ENCODE measurements at regions not wholly inside any gene's neighbourhood (a gene's known extent, or its start where the extent isn't known, plus 50 kb on each side); places are given as distances from the start of the nearest gene placed in this dataset.
"Not testable (repeated sequence)": the region's sequence is repeated elsewhere in the genome, so short reads cannot be mapped to it uniquely, and the experiment has no call there.

GRCh38 chr1:213417846-213418245 is 366.8 kb downstream of the RPS6KC1 start:
- DNase-seq: no peak
- ATAC-seq: no peak

- ATAC-seq: no peak
- no peak for DNase-seq
Observed at GRCh38 chr1:213418268-213419071, 367.4 kb downstream of the RPS6KC1 start.

DNA sequence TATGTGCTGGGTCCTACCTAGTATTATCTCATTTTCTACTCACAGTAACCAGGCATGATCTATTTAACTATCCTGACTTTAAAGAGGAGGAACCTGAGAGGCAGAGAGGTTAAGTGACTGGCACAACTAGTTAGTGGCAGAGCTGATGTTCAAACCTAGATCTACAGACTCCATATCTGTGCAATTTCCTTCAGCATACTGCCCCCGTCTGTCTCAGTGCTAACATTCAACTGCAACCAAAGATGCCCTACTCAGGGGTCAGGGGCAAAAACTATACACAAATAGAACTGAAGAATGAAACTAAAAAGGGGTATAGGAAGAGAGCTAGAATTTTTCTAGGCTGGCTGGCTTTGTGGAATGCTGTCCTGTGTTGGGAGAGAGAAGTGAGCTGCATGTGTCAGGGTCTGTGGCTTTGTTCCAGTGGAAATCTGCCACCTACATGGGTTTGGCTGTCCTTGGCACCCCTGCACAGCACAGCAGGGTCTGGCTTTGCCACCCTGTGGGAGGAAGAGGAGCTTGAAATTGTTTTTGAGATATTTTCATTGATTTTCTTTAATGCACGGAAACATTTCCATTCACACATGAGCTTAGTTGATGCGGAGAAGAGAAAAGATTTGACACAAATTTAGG is 368.5 kb downstream of the RPS6KC1 start:
- DNase-seq (no peak), ATAC-seq (no peak)

DNA sequence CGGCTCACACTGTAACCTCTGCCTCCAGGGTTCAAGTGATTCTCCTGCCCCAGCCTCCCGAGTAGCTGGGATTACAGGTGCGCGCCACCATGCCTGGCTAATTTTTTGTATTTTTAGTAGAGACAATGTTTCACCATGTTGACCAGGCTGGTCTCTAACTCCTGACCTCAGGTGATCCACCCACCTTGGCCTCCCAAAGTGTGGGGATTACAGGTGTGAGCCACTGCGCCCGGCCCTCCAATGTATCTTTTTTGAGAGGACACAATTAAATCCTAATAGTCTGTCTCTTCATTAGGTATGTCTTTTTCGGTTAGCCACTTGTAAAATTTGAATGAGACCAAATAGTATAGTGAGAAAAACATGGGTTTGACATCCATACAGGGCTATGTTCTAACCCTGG is 370.1 kb downstream of the RPS6KC1 start:
- DNase-seq, ATAC-seq: not testable (repeated sequence)

GRCh38 chr1:213423041-213423440 is 372.0 kb downstream of the RPS6KC1 start:
- DNase-seq (no peak), ATAC-seq (no peak)

DNA sequence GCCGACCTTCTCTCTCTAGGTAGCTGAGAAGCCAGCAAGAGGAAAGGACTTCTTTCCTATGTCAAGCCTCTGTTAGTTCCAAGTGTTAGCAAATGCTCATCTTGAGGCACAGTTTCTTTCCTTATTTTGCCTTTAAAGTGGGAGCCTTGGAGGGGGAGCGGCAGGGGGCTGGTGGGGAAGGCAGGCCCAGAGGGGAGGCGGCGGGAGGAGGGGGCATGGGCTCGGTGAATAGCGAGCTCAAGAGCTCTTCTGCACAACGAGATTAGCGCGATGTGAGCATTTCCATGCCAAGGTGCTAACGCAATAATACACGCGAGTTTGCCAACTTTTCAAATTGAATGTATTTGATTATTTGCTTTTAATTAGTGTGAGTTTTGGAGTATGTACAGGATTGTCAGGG is 372.6 kb downstream of the RPS6KC1 start:
- DNase-seq: no peak
- ATAC-seq: no peak

- DNase-seq (no peak), ATAC-seq (no peak)
Observed at GRCh38 chr1:213425376-213426030, 374.5 kb downstream of the RPS6KC1 start.

GRCh38 chr1:213429642-213430041 is 378.6 kb downstream of the RPS6KC1 start:
- DNase-seq: no peak
- no peak for ATAC-seq

DNA sequence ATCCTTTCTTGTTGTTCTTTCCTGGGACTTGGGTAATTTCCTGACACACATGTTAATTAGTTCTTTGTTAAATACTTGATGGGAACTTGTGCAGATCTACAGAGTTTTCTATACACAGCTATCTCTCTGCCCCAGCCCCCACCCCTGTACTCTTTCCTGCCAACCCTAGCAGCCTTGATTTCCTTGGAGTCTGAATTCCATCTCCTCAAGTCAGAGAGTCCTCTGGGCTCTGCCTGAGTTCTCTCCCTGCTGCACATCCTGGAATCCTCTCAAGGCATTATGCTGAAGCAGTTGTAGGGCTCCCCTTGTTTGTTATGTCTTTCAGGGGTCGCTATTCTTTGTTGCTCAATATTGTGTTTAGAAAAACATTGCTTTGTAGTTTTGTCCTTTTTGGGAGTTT is 384.7 kb downstream of the RPS6KC1 start:
- ATAC-seq: no peak

GRCh38 chr1:213438339-213438738 is 387.3 kb downstream of the RPS6KC1 start:
- ATAC-seq (no peak), DNase-seq (no peak)

More for the DNA sequence above, 384.7 kb downstream of the RPS6KC1 start:
- no peak for DNase-seq

DNA sequence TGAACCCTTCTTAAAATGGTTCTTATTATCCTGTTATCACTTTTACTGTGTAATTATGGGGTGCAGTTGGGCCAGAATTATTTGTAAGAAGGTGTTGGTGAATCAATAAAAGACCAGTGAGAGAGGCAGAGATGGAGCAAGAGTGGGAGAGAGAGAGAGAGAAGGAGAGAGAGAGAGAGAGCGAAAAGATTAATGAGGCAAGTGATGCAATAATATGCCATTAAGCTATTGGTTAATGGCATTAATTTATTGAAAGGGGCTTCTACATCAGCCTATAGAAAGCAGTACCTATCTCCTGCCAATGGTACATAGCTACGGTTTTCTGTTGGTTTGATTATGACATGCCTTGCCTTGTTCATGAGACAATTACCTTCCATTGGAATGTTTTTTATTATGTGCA is 388.7 kb downstream of the RPS6KC1 start:
- DNase-seq (no peak), ATAC-seq (no peak)

GRCh38 chr1:213440766-213441165 is 389.7 kb downstream of the RPS6KC1 start:
- DNase-seq (no peak), ATAC-seq (no peak)

DNA sequence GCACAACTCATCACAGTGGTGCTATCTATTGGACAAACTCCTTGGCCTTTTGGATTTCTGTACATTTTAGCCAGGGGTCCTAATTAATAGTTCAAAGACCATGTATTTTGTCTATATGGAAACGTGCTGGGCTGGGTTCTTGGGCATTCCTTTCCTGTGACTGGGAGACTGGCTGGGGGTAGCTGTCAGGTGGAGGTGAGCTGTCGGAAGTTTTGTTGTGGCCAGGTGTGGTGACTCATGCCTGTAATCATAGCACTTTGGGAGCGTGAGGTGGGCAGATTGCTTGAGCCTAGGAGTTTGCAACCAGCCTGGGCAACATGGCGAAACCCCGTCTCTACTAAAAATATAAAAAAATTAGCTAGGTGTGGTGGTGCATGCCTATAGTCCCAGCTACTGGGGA is 392.4 kb downstream of the RPS6KC1 start:
- DNase-seq (no peak), ATAC-seq (no peak)

DNA sequence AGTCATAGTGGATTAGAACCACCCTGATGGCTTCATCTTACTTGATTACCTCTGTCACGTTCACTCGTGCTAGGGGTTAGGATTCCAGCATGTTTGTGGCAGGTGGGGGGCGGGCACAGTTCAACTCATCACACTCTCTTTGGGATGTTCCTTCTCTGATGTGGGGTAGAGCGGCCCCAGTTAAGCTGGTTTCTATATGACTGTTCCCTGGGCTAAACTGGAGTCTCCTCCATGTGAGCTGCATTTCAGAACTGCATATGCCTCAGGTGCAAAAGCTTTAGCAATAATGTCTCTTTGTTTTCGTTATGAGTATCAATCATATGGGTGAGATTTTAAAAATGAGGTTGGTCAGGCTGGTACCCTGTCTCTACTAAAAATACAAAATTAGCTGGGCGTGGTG is 393.2 kb downstream of the RPS6KC1 start:
- no peak for ATAC-seq
- DNase-seq: no peak

GRCh38 chr1:213446496-213446895 is 395.5 kb downstream of the RPS6KC1 start:
- ATAC-seq (no peak), DNase-seq (no peak)

GRCh38 chr1:213448360-213448759 is 397.3 kb downstream of the RPS6KC1 start:
- ATAC-seq: no peak

GRCh38 chr1:213448776-213449175 is 397.7 kb downstream of the RPS6KC1 start:
- no peak for DNase-seq
- ATAC-seq: no peak

More at GRCh38 chr1:213448360-213448759, 397.3 kb downstream of the RPS6KC1 start:
- no peak for DNase-seq

DNA sequence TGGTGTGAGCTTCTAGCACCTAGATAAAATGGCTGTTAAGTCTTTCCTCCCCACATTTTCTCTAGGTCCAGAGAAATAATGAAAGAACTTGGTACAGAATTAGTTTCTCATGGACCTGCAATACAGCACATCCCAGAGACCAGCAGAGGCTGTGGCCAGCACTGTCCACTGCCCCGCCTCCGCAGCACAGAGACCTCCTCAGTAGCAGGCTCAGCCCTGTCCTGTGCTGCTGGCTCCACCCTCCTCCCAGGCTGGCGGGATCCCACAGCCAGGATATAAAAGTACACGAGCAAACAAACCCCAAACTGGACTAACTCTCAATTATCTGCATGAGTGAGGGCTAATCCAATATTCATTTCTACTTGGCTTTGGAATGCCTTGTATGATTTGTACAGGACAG is 401.5 kb downstream of the RPS6KC1 start:
- ATAC-seq: no peak
- DNase-seq: no peak

- ATAC-seq (no peak), DNase-seq (no peak)
Observed at GRCh38 chr1:213457186-213457585, 406.1 kb downstream of the RPS6KC1 start.

- no peak for DNase-seq
Observed at GRCh38 chr1:213457733-213458132, 406.7 kb downstream of the RPS6KC1 start.

GRCh38 chr1:213462374-213462773 is 411.3 kb downstream of the RPS6KC1 start:
- not testable (repeated sequence) for DNase-seq, ATAC-seq

More at GRCh38 chr1:213457733-213458132, 406.7 kb downstream of the RPS6KC1 start:
- no peak for ATAC-seq

GRCh38 chr1:213464786-213465460 is 413.9 kb downstream of the RPS6KC1 start:
- no peak for DNase-seq

GRCh38 chr1:213466541-213466940 is 415.5 kb downstream of the RPS6KC1 start:
- ATAC-seq (no peak), DNase-seq (no peak)

More at GRCh38 chr1:213464786-213465460, 413.9 kb downstream of the RPS6KC1 start:
- no peak for ATAC-seq
